HEK293 (cell line): ENCODE measurements at regions not wholly inside any gene's neighbourhood (a gene's known extent, or its start where the extent isn't known, plus 50 kb on each side); places are given as distances from the start of the nearest gene placed in this dataset.

Source experiments
- CTCF ChIP-seq: fragments of 450-650 bp; formaldehyde crosslinking; IDR thresholded peaks from 2 replicates; pipeline ENCODE4 v1.5.1; 2016; ENCODE audit warnings: missing biosample characterization, missing genetic modification characterization
- EGR2 ChIP-seq: fragments of 450-650 bp; formaldehyde crosslinking; IDR thresholded peaks from 2 replicates; pipeline ENCODE4 v1.5.1; 2016; ENCODE audit warnings: low read depth, missing biosample characterization, missing genetic modification characterization
- GLIS1 ChIP-seq: fragments of 450-650 bp; formaldehyde crosslinking; IDR thresholded peaks from 2 replicates; pipeline ENCODE4 v1.5.1; 2016; ENCODE audit warnings: missing biosample characterization, missing genetic modification characterization
- HOXD13 ChIP-seq: sonication (generic); formaldehyde crosslinking; IDR thresholded peaks from 2 replicates; pipeline ENCODE4 v1.8.0; 2022; ENCODE audit warnings: missing genetic modification reagents, borderline replicate concordance
- KLF1 ChIP-seq: fragments of 450-650 bp; formaldehyde crosslinking; IDR thresholded peaks from 2 replicates; pipeline ENCODE4 v1.5.1; 2016; ENCODE audit warnings: missing biosample characterization, missing genetic modification characterization
- KLF10 ChIP-seq: fragments of 450-650 bp; IDR thresholded peaks from 2 replicates; pipeline ENCODE4 v1.5.1; 2018; ENCODE audit warnings: missing biosample characterization, mild to moderate bottlenecking, missing genetic modification characterization
- KLF17 ChIP-seq: fragments of 450-650 bp; formaldehyde crosslinking; IDR thresholded peaks from 2 replicates; pipeline ENCODE4 v1.5.1; 2016; ENCODE audit warnings: missing biosample characterization, missing genetic modification characterization
- PRDM4 ChIP-seq: fragments of 450-650 bp; formaldehyde crosslinking; IDR thresholded peaks from 2 replicates; pipeline ENCODE4 v1.5.1; 2017; ENCODE audit warnings: missing biosample characterization, missing genetic modification characterization
- PRDM6 ChIP-seq: fragments of 450-650 bp; formaldehyde crosslinking; IDR thresholded peaks from 2 replicates; pipeline ENCODE4 v1.5.1; 2017; ENCODE audit warnings: missing biosample characterization, missing genetic modification characterization
- RBAK ChIP-seq: fragments of 450-650 bp; formaldehyde crosslinking; IDR thresholded peaks from 2 replicates; pipeline ENCODE4 v1.5.1; 2016; ENCODE audit warnings: missing biosample characterization, missing genetic modification characterization
- ZBTB7A ChIP-seq: fragments of 450-650 bp; formaldehyde crosslinking; IDR thresholded peaks from 2 replicates; pipeline ENCODE4 v1.5.1; 2016; ENCODE audit warnings: low read depth, missing biosample characterization, missing genetic modification characterization
- ZBTB8A ChIP-seq: fragments of 450-650 bp; formaldehyde crosslinking; IDR thresholded peaks from 2 replicates; pipeline ENCODE4 v1.5.1; 2016; ENCODE audit warnings: missing biosample characterization, missing genetic modification characterization
- ZNF112 ChIP-seq: fragments of 450-650 bp; formaldehyde crosslinking; IDR thresholded peaks from 2 replicates; pipeline ENCODE4 v1.5.0; 2017; ENCODE audit warnings: missing biosample characterization, missing genetic modification characterization
- ZNF155 ChIP-seq: fragments of 450-650 bp; formaldehyde crosslinking; IDR thresholded peaks from 2 replicates; pipeline ENCODE4 v1.5.1; 2016; ENCODE audit warnings: missing biosample characterization, missing genetic modification characterization
- ZNF157 ChIP-seq: fragments of 450-650 bp; formaldehyde crosslinking; IDR thresholded peaks from 2 replicates; pipeline ENCODE4 v1.5.1; 2016; ENCODE audit warnings: missing biosample characterization, missing genetic modification characterization
- ZNF184 ChIP-seq: fragments of 450-650 bp; IDR thresholded peaks from 2 replicates; pipeline ENCODE4 v1.5.1; 2018; ENCODE audit warnings: missing biosample characterization, mild to moderate bottlenecking, missing genetic modification characterization
- ZNF202 ChIP-seq: fragments of 450-650 bp; formaldehyde crosslinking; IDR thresholded peaks from 2 replicates; pipeline ENCODE4 v1.5.1; 2016; ENCODE audit warnings: missing biosample characterization, missing genetic modification characterization, borderline replicate concordance
- ZNF398 ChIP-seq: fragments of 450-650 bp; formaldehyde crosslinking; IDR thresholded peaks from 2 replicates; pipeline ENCODE4 v1.5.1; 2017; ENCODE audit warnings: missing biosample characterization, missing genetic modification characterization
- ZNF416 ChIP-seq: fragments of 450-650 bp; formaldehyde crosslinking; IDR thresholded peaks from 2 replicates; pipeline ENCODE4 v1.5.1; 2016; ENCODE audit warnings: missing biosample characterization, missing genetic modification characterization
- ZNF514 ChIP-seq: fragments of 450-650 bp; formaldehyde crosslinking; IDR thresholded peaks from 2 replicates; pipeline ENCODE4 v1.5.1; 2016; ENCODE audit warnings: missing biosample characterization, missing genetic modification characterization
- ZNF555 ChIP-seq: fragments of 450-650 bp; formaldehyde crosslinking; conservative IDR thresholded peaks from 2 replicates; pipeline ENCODE4 v1.5.1; 2017; ENCODE audit warnings: missing biosample characterization, mild to moderate bottlenecking, missing genetic modification characterization, inconsistent platforms
- ZNF560 ChIP-seq: fragments of 450-650 bp; formaldehyde crosslinking; IDR thresholded peaks from 2 replicates; pipeline ENCODE4 v1.5.1; 2017; ENCODE audit warnings: missing biosample characterization, missing genetic modification characterization, borderline replicate concordance
- ZNF658 ChIP-seq: fragments of 450-650 bp; formaldehyde crosslinking; IDR thresholded peaks from 2 replicates; pipeline ENCODE4; 2016; ENCODE audit warnings: missing biosample characterization, missing genetic modification characterization
- ZNF677 ChIP-seq: fragments of 450-650 bp; IDR thresholded peaks from 2 replicates; pipeline ENCODE4 v1.5.0; 2018; ENCODE audit warnings: missing biosample characterization, mild to moderate bottlenecking, missing genetic modification characterization, moderate library complexity
- ZNF707 ChIP-seq: fragments of 450-650 bp; formaldehyde crosslinking; IDR thresholded peaks from 2 replicates; pipeline ENCODE4 v1.5.1; 2016; ENCODE audit warnings: missing biosample characterization, missing genetic modification characterization
- ZNF76 ChIP-seq: fragments of 450-650 bp; formaldehyde crosslinking; IDR thresholded peaks from 2 replicates; pipeline ENCODE4; 2016; ENCODE audit warnings: low read depth, missing biosample characterization, missing genetic modification characterization, borderline replicate concordance
- ZNF777 ChIP-seq: fragments of 450-650 bp; formaldehyde crosslinking; IDR thresholded peaks from 2 replicates; pipeline ENCODE4 v1.5.1; 2017; ENCODE audit warnings: missing biosample characterization, missing genetic modification characterization, borderline replicate concordance
- ZNF785 ChIP-seq: fragments of 450-650 bp; formaldehyde crosslinking; IDR thresholded peaks from 2 replicates; pipeline ENCODE4 v1.5.1; 2016; ENCODE audit warnings: missing biosample characterization, missing genetic modification characterization
- ZSCAN18 ChIP-seq: fragments of 450-650 bp; formaldehyde crosslinking; IDR thresholded peaks from 2 replicates; pipeline ENCODE4 v1.5.1; 2016; ENCODE audit warnings: missing biosample characterization, missing genetic modification characterization
- ZSCAN30 ChIP-seq: fragments of 450-650 bp; IDR thresholded peaks from 2 replicates; pipeline ENCODE4 v1.5.1; 2018; ENCODE audit warnings: missing biosample characterization, mild to moderate bottlenecking, missing genetic modification characterization, moderate library complexity
- ZXDB ChIP-seq: fragments of 450-650 bp; formaldehyde crosslinking; IDR thresholded peaks from 2 replicates; pipeline ENCODE4 v1.5.1; 2016; ENCODE audit warnings: missing biosample characterization, missing genetic modification characterization

GRCh38 chr11:112320668-112321067, 60.0 kb upstream of the PLET1 start (continued):
- no peak for TF ChIP-seq ZNF398 (tag by site-specific recombination)
- no peak for TF ChIP-seq KLF1
- TF ChIP-seq ZNF658 (tag by site-specific recombination), result no peak
- TF ChIP-seq ZXDB (tag by site-specific recombination), result no peak
- no peak for TF ChIP-seq ZSCAN18
- no peak; the same call in 1 of the 2 replicates for TF ChIP-seq ZNF184 (tag by site-specific recombination)
- TF ChIP-seq ZNF112 (tag by site-specific recombination), result 0 out of 2 replicates have a peak, but pooled peaks have one; percentile 64
- no peak for TF ChIP-seq EGR2 (tag by site-specific recombination)
- TF ChIP-seq ZNF157, result no peak
- TF ChIP-seq ZNF202 (tag by site-specific recombination), result no peak
- no peak for TF ChIP-seq KLF17 (tag by site-specific recombination)
- no peak for TF ChIP-seq ZNF785 (tag by site-specific recombination)
- no peak for TF ChIP-seq GLIS1 (tag by site-specific recombination)
- TF ChIP-seq ZNF76, result no peak
- TF ChIP-seq ZBTB7A (tag by site-specific recombination), result no peak
- TF ChIP-seq ZNF777 (tag by site-specific recombination), result no peak
- TF ChIP-seq ZNF677 (tag by site-specific recombination), result no peak
- TF ChIP-seq ZNF707, result no peak
- no peak for TF ChIP-seq PRDM4 (tag by site-specific recombination)
- no peak for TF ChIP-seq RBAK (tag by site-specific recombination)
- no peak for TF ChIP-seq ZNF416 (tag by site-specific recombination)
- TF ChIP-seq HOXD13 (CRISPR knock-in tag), result no peak
- no peak for TF ChIP-seq ZBTB8A (tag by site-specific recombination)
- no peak for TF ChIP-seq ZNF555
- no peak for TF ChIP-seq PRDM6
- no peak for TF ChIP-seq ZSCAN30 (tag by site-specific recombination)
- TF ChIP-seq ZNF155 (tag by site-specific recombination), result no peak
- no peak for TF ChIP-seq CTCF (tag by site-specific recombination)
- no peak for TF ChIP-seq KLF10 (tag by site-specific recombination)
- TF ChIP-seq ZNF560 (tag by site-specific recombination), result no peak
- TF ChIP-seq ZNF514, result no peak
